IMR-90 (cell line): ENCODE measurements at regions not wholly inside any gene's neighbourhood (a gene's known extent, or its start where the extent isn't known, plus 50 kb on each side); places are given as distances from the start of the nearest gene placed in this dataset.

ENCODE experiments used
- ATAC-seq: fragments of 200-7000 bp; cut with Tn5 transposase; 2 replicates; pipeline ENCODE4 v1.9.1; 2020; ENCODE audit warnings: low read depth, mild to moderate bottlenecking, moderate library complexity
- BruUV-seq: library from RNA; stranded (reverse); fragments of 400-500 nt; replicated peaks from 2 replicates; lab custom pipeline; 2021; lab: Mats Ljungman, UMichigan
- CTCF ChIA-PET: fragments of 300-600 bp; formaldehyde crosslinking; extraction: SDS; loops from one replicate; lab custom pipeline; 2021; ENCODE audit warnings: antibody characterized with exemption; lab: Yijun Ruan, JAX
- POLR2A ChIA-PET: fragments of 300-600 bp; sonication (Branson Sonifier 250); formaldehyde crosslinking; loops from one replicate; lab custom pipeline; 2022; ENCODE audit warnings: antibody characterized with exemption; ENCODE audit not compliant: unreplicated experiment; lab: Charles Lee
- DNase-seq: peaks from one replicate; pipeline ENCODE4 v3.0.0; 2013
- H2AFZ ChIP-seq: replicated peaks from 2 replicates; pipeline ENCODE3; 2013; ENCODE audit warnings: low read length, mild to moderate bottlenecking; ENCODE audit not compliant: poor library complexity
- H2AK5ac ChIP-seq: 2 replicates; pipeline ENCODE4 v1.6.1; 2013; ENCODE audit warnings: low read depth, low read length, inconsistent platforms
- H2AK9ac ChIP-seq: replicated peaks from 2 replicates; pipeline ENCODE3; 2013; ENCODE audit warnings: mild to moderate bottlenecking, low read depth, low read length, moderate library complexity; ENCODE audit not compliant: poor library complexity
- H2BK120ac ChIP-seq: 2 replicates; pipeline ENCODE4 v1.6.1; 2013; ENCODE audit warnings: low read depth, low read length, inconsistent platforms
- H2BK15ac ChIP-seq: 3 replicates; pipeline ENCODE4 v1.6.1; 2013; ENCODE audit warnings: low read depth, low read length, inconsistent platforms
- H2BK20ac ChIP-seq: 2 replicates; pipeline ENCODE4 v1.6.1; 2013; ENCODE audit warnings: low read depth, mild to moderate bottlenecking, inconsistent platforms, low read length, moderate library complexity
- H2BK5ac ChIP-seq: 2 replicates; pipeline ENCODE4 v1.6.1; 2013; ENCODE audit warnings: mild to moderate bottlenecking, low read depth, low read length, inconsistent platforms; ENCODE audit not compliant: poor library complexity, severe bottlenecking
- H3K14ac ChIP-seq: replicated peaks from 2 replicates; pipeline ENCODE4 v1.6.1; 2013; ENCODE audit warnings: low read depth, low read length, inconsistent platforms
- H3K18ac ChIP-seq: 2 replicates; pipeline ENCODE4 v1.6.1; 2013; ENCODE audit warnings: low read depth, low read length, control low read depth
- H3K23ac ChIP-seq: 2 replicates; pipeline ENCODE4 v1.6.1; 2013; ENCODE audit warnings: low read depth, low read length, inconsistent platforms
- H3K27ac ChIP-seq: 2 replicates; pipeline ENCODE4 v1.5.1; 2013; ENCODE audit warnings: mild to moderate bottlenecking, control low read depth, low read length; ENCODE audit not compliant: insufficient read depth
- H3K27me3 ChIP-seq: 2 replicates; pipeline ENCODE4 v1.6.1; 2013; ENCODE audit warnings: low read length; ENCODE audit not compliant: control insufficient read depth, insufficient read depth
- H3K36me3 ChIP-seq: 2 replicates; pipeline ENCODE4 v1.6.1; 2013; ENCODE audit warnings: low read length, mixed read lengths; ENCODE audit not compliant: control insufficient read depth, insufficient read depth
- H3K4ac ChIP-seq: 2 replicates; pipeline ENCODE4 v1.6.1; 2013; ENCODE audit warnings: low read depth, low read length, inconsistent platforms
- H3K4me1 ChIP-seq: 2 replicates; pipeline ENCODE4 v1.6.1; 2013; ENCODE audit warnings: low read length, mixed read lengths; ENCODE audit not compliant: control insufficient read depth, insufficient read depth
- H3K4me2 ChIP-seq: 2 replicates; pipeline ENCODE4 v1.6.1; 2013; ENCODE audit warnings: low read depth, mild to moderate bottlenecking, control low read depth, low read length, moderate library complexity
- H3K4me3 ChIP-seq: 2 replicates; pipeline ENCODE4 v1.5.1; 2013; ENCODE audit warnings: low read depth, mild to moderate bottlenecking, control low read depth, low read length, moderate library complexity; ENCODE audit not compliant: insufficient read depth
- H3K56ac ChIP-seq: 2 replicates; pipeline ENCODE4 v1.6.1; 2013; ENCODE audit warnings: low read length, inconsistent platforms; ENCODE audit not compliant: insufficient read depth; ENCODE audit errors: extremely low read depth
- H3K79me1 ChIP-seq, 2 experiments: 2 replicates each; pipeline ENCODE4 v1.6.1; 2013; ENCODE audit warnings: low read length in 2 of 2, inconsistent platforms in 1 of 2, low read depth in 1 of 2
- H3K9ac ChIP-seq: 2 replicates; pipeline ENCODE4 v1.6.1; 2013; ENCODE audit warnings: low read depth, low read length, control low read depth
- H3K9me1 ChIP-seq: 2 replicates; pipeline ENCODE4 v1.6.1; 2013; ENCODE audit warnings: low read length, inconsistent platforms; ENCODE audit not compliant: insufficient read depth
- H3K9me3 ChIP-seq: 2 replicates; pipeline ENCODE4 v1.6.1; 2013; ENCODE audit warnings: low read length; ENCODE audit not compliant: control insufficient read depth, insufficient read depth
- H4K20me1 ChIP-seq: 2 replicates; pipeline ENCODE4 v1.6.1; 2013; ENCODE audit warnings: low read length, inconsistent platforms; ENCODE audit not compliant: insufficient read depth
- H4K5ac ChIP-seq: 2 replicates; pipeline ENCODE4 v1.6.1; 2013; ENCODE audit warnings: mild to moderate bottlenecking, low read depth, low read length, control low read depth
- H4K8ac ChIP-seq, 2 experiments: 2 replicates each; pipeline ENCODE4 v1.6.1; 2013; ENCODE audit warnings: low read depth in 2 of 2, low read length in 2 of 2, control low read depth in 1 of 2, inconsistent platforms in 1 of 2
- H4K91ac ChIP-seq: 2 replicates; pipeline ENCODE4 v1.6.1; 2013; ENCODE audit warnings: low read depth, low read length, inconsistent platforms; ENCODE audit not compliant: insufficient read depth
- CEBPB ChIP-seq: IDR thresholded peaks from 2 replicates; pipeline ENCODE4 v1.6.1; 2012; ENCODE audit warnings: low read depth, low read length, improper control_type of control experiment
- CTCF ChIP-seq: conservative IDR thresholded peaks from 2 replicates; pipeline ENCODE4 v1.5.1; 2012; ENCODE audit warnings: mild to moderate bottlenecking, low read depth, low read length, improper control_type of control experiment
- FOS ChIP-seq: fragments of 150-350 bp; IDR thresholded peaks from 2 replicates; pipeline ENCODE4 v1.6.1; 2016; ENCODE audit warnings: low read depth, low read length
- MAZ ChIP-seq: IDR thresholded peaks from 2 replicates; pipeline ENCODE4 v1.6.1; 2012; ENCODE audit warnings: low read depth, mild to moderate bottlenecking, low read length, improper control_type of control experiment, moderate library complexity, borderline replicate concordance
- MXI1 ChIP-seq: IDR thresholded peaks from 2 replicates; pipeline ENCODE4 v1.6.1; 2012; ENCODE audit warnings: low read depth, mild to moderate bottlenecking, low read length, moderate library complexity, borderline replicate concordance
- POLR2A ChIP-seq: IDR thresholded peaks from 2 replicates; pipeline ENCODE4 v1.6.1; 2012; ENCODE audit warnings: mild to moderate bottlenecking, low read depth, low read length
- RCOR1 ChIP-seq: IDR thresholded peaks from 2 replicates; pipeline ENCODE4 v1.6.1; 2012; ENCODE audit warnings: mild to moderate bottlenecking, low read length, improper control_type of control experiment; ENCODE audit not compliant: insufficient replicate concordance
- RFX5 ChIP-seq: IDR thresholded peaks from 2 replicates; pipeline ENCODE4 v1.8.0; 2012; ENCODE audit warnings: low read depth, mild to moderate bottlenecking, low read length, moderate library complexity
- SMC3 ChIP-seq: fragments of 150-350 bp; IDR thresholded peaks from 2 replicates; pipeline ENCODE4 v1.6.1; 2016; ENCODE audit warnings: low read depth, mild to moderate bottlenecking, antibody characterized with exemption, low read length, moderate library complexity
- WGBS, 2 experiments: methylation state at CpG; one replicate each; pipeline versions ENCODE4 v1.1.5 to v1.1.7; 2013; ENCODE audit warnings: missing lambda C conversion rate in 2 of 2; ENCODE audit not compliant: insufficient read length in 1 of 2; ENCODE audit errors: extremely low coverage in 2 of 2; 5-methylcytosine and 5-hydroxymethylcytosine counted together
- dilution Hi-C: fragments of 300-500 bp; cut with HindIII; formaldehyde crosslinking; loops from one replicate; pipeline ENCODE4 v1.14.3; 2018; ENCODE audit warnings: low sequenced_read_pairs; ENCODE audit not compliant: unreplicated experiment
- in situ Hi-C: fragments of 300-500 bp; cut with MboI; formaldehyde crosslinking; loops from 3 replicates; pipeline ENCODE4 v1.14.3; 2019; ENCODE audit warnings: low sequenced_read_pairs, inconsistent platforms, mixed read lengths
- intact Hi-C: fragments of 100-400 bp; cut with micrococcal nuclease; formaldehyde crosslinking; loops from 2 replicates; pipeline ENCODE4 v1.10.0; 2022

GRCh38 chr18:42445359-42445758 is 490.3 kb downstream of the PIK3C3 start:
- no peak overlapping the region for H4K5ac ChIP-seq
- no TSS peak for BruUV-seq
- no peak overlapping the region for H2BK5ac ChIP-seq
- H3K9ac ChIP-seq, result no peak overlapping the region
- no peak overlapping the region for H2AK5ac ChIP-seq
- TF ChIP-seq CTCF, result no peak
- no peak for TF ChIP-seq CEBPB
- no peak for TF ChIP-seq RCOR1
- no peak for TF ChIP-seq MXI1
- no peak for TF ChIP-seq POLR2A
- TF ChIP-seq RFX5, result no peak
- no peak for TF ChIP-seq SMC3
- no peak for TF ChIP-seq MAZ
- TF ChIP-seq FOS, result no peak
- in situ Hi-C loops (no loop called here), intact Hi-C loops (no loop called here), dilution Hi-C loops (no loop called here)
- no peaks in the 10 kb centered on the region for H3K79me1 ChIP-seq
- no peak overlapping the region for H3K27ac ChIP-seq
- no peak overlapping the region for H2AFZ ChIP-seq
- no peak overlapping the region for H3K4me3 ChIP-seq
- H4K91ac ChIP-seq, result no peak overlapping the region
- ChIA-PET POLR2A (no interaction called here), CTCF (no interaction called here)
- no peaks in the 10 kb centered on the region for H3K4me1 ChIP-seq
- DNase-seq (no peak), ATAC-seq (no peak)
- H4K8ac ChIP-seq, result no peak overlapping the region
- no peak overlapping the region for H2BK120ac ChIP-seq
- no peak overlapping the region for H2BK15ac ChIP-seq
- no peak overlapping the region for H3K4me2 ChIP-seq
- H4K20me1 ChIP-seq, result no peaks in the 10 kb centered on the region
- no peak overlapping the region for H3K4ac ChIP-seq
- no peak overlapping the region for H3K14ac ChIP-seq
- H3K23ac ChIP-seq, result no peak overlapping the region
- H3K9me3 ChIP-seq, result peaks cover 10% of the 10 kb centered on the region
- no peaks in the 10 kb centered on the region for H3K36me3 ChIP-seq
- no peak overlapping the region for H2BK20ac ChIP-seq
- H3K18ac ChIP-seq, result no peak overlapping the region
- H2AK9ac ChIP-seq, result no peak overlapping the region
- no peaks in the 10 kb centered on the region for H3K9me1 ChIP-seq
- WGBS, 2 experiments, result no CpG with 5 or more reads among the region's 2 CpGs
- H3K27me3 ChIP-seq, result no peaks in the 10 kb centered on the region
- no peak overlapping the region for H3K56ac ChIP-seq
